GM12878 (cell line): ENCODE measurements at regions not wholly inside any gene's neighbourhood (a gene's known extent, or its start where the extent isn't known, plus 50 kb on each side); places are given as distances from the start of the nearest gene placed in this dataset.
A peak's percentile ranks its signal among the peaks of the same experiment; 100 is the strongest.

ENCODE experiments used
- ATAC-seq: fragments of 200-7000 bp; cut with Tn5 transposase; 3 replicates; pipeline ENCODE4 v1.9.1; 2020; ENCODE audit warnings: mild to moderate bottlenecking, moderate library complexity
- BruUV-seq: library from RNA; stranded (reverse); fragments of 400-500 nt; replicated peaks from 2 replicates; lab custom pipeline; 2021; lab: Mats Ljungman, UMichigan
- CTCF ChIA-PET: fragments of 300-600 bp; sonication (Branson Sonifier 250); formaldehyde crosslinking; extraction: SDS; loops from one replicate; lab custom pipeline; 2021; ENCODE audit warnings: inconsistent platforms; lab: Yijun Ruan, JAX
- POLR2A ChIA-PET: fragments of 350-600 bp; formaldehyde crosslinking; extraction: SDS; loops from one replicate; lab custom pipeline; 2021; ENCODE audit warnings: inconsistent platforms; lab: Charles Lee
- RAD21 ChIA-PET: fragments of 300-600 bp; sonication (Branson Sonifier 250); formaldehyde crosslinking; loops from one replicate; lab custom pipeline; 2023; ENCODE audit warnings: antibody characterized with exemption; ENCODE audit not compliant: unreplicated experiment; lab: Charles Lee
- SMC1A ChIA-PET: fragments of 300-600 bp; sonication (Branson Sonifier 250); formaldehyde crosslinking; loops from one replicate; lab custom pipeline; 2023; ENCODE audit not compliant: unreplicated experiment, uncharacterized antibody; lab: Charles Lee
- DNase-seq: peaks from one replicate; pipeline ENCODE4 v3.0.0-alpha.2; 2011; ENCODE audit warnings: low read depth, low spot score
- FAIRE-seq: peaks from 3 replicates; lab custom pipeline; 2011; peaks lifted over from hg19 to GRCh38; lab: Jason Lieb, UNC
- H2AFZ ChIP-seq: 2 replicates; pipeline ENCODE4 v1.6.0; 2011; ENCODE audit warnings: low read depth, low read length, control low read depth; ENCODE audit not compliant: control insufficient read depth
- H3K27ac ChIP-seq: 2 replicates; pipeline ENCODE4 v1.5.1; 2011; ENCODE audit warnings: control low read depth; ENCODE audit not compliant: control insufficient read depth, insufficient read depth
- H3K27me3 ChIP-seq, 2 experiments: replicated peaks in 1 of 2; 2 replicates each; pipeline versions ENCODE4 v1.6.0 to v1.6.1; 2011; ENCODE audit warnings: low read length in 1 of 2; ENCODE audit not compliant: control insufficient read depth in 2 of 2, insufficient read depth in 2 of 2
- H3K36me3 ChIP-seq, 2 experiments: 2 replicates each; pipeline ENCODE4 v1.5.1; 2011; ENCODE audit warnings: low read length in 1 of 2; ENCODE audit not compliant: control insufficient read depth in 2 of 2, insufficient read depth in 2 of 2
- H3K4me1 ChIP-seq: 2 replicates; pipeline ENCODE4 v1.6.1; 2011; ENCODE audit warnings: mild to moderate bottlenecking, low read length, moderate library complexity, mixed read lengths; ENCODE audit not compliant: control insufficient read depth, insufficient read depth
- H3K4me2 ChIP-seq: 2 replicates; pipeline ENCODE4 v1.6.0; 2011; ENCODE audit warnings: control low read depth; ENCODE audit not compliant: control insufficient read depth, insufficient read depth
- H3K4me3 ChIP-seq: fragments of 200-600 bp; sonication (generic); 2 replicates; pipeline ENCODE4 v1.5.1; 2016
- H3K79me2 ChIP-seq: 2 replicates; pipeline ENCODE4 v1.6.0; 2011; ENCODE audit warnings: low read length; ENCODE audit not compliant: control insufficient read depth, insufficient read depth
- H3K9ac ChIP-seq: 2 replicates; pipeline ENCODE4 v1.8.0; 2011; ENCODE audit warnings: low read length, control low read depth, mixed read lengths; ENCODE audit not compliant: control insufficient read depth, insufficient read depth
- H3K9me3 ChIP-seq: replicated peaks from 3 replicates; pipeline ENCODE4 v1.5.1; 2011; ENCODE audit warnings: mild to moderate bottlenecking, low read length; ENCODE audit not compliant: control insufficient read depth, insufficient read depth
- H4K20me1 ChIP-seq: 2 replicates; pipeline ENCODE4 v1.6.0; 2011; ENCODE audit not compliant: control insufficient read depth, insufficient read depth
- BCL11A ChIP-seq: IDR thresholded peaks from 2 replicates; pipeline ENCODE4 v1.6.1; 2011; ENCODE audit warnings: low read depth, low read length
- BMI1 ChIP-seq: fragments of 450-650 bp; IDR thresholded peaks from 2 replicates; pipeline ENCODE4 v1.6.1; 2016; ENCODE audit warnings: mild to moderate bottlenecking, moderate library complexity, borderline replicate concordance
- CBX5 ChIP-seq: sonication (generic); IDR thresholded peaks from 2 replicates; pipeline ENCODE4 v1.6.1; 2016; ENCODE audit warnings: low read depth, moderate library complexity, mild to moderate bottlenecking, inconsistent platforms
- CHD1 ChIP-seq: IDR thresholded peaks from 2 replicates; pipeline ENCODE4 v1.6.1; 2012; ENCODE audit warnings: low read depth, low read length, improper control_type of control experiment
- E2F8 ChIP-seq: fragments of 450-650 bp; IDR thresholded peaks from 2 replicates; pipeline ENCODE4 v1.6.1; 2018; ENCODE audit warnings: mild to moderate bottlenecking, low read depth, moderate library complexity; ENCODE audit not compliant: partially characterized antibody
- EGR1 ChIP-seq, 2 experiments: IDR thresholded peaks; 1 replicate in 1 of 2; 2 replicates in 1 of 2; pipeline ENCODE4 v1.6.1; 2011 to 2012; ENCODE audit warnings: low read depth in 2 of 2, low read length in 2 of 2, borderline replicate concordance in 1 of 2, mild to moderate bottlenecking in 1 of 2, moderate library complexity in 1 of 2
- GABPA ChIP-seq: IDR thresholded peaks from 2 replicates; pipeline ENCODE4 v1.6.1; 2014; ENCODE audit warnings: antibody characterized with exemption, low read depth, mild to moderate bottlenecking, inconsistent platforms
- HDAC6 ChIP-seq: fragments of 200-600 bp; sonication (generic); IDR thresholded peaks from one replicate; pipeline ENCODE4 v1.8.0; 2017; ENCODE audit warnings: antibody characterized with exemption; ENCODE audit not compliant: unreplicated experiment
- KLF5 ChIP-seq: fragments of 450-650 bp; IDR thresholded peaks from 2 replicates; pipeline ENCODE4 v1.6.1; 2014; ENCODE audit warnings: mild to moderate bottlenecking; ENCODE audit not compliant: partially characterized antibody
- MEF2B ChIP-seq: fragments of 450-650 bp; IDR thresholded peaks from 2 replicates; pipeline ENCODE4 v1.6.1; 2018; ENCODE audit warnings: mild to moderate bottlenecking, moderate library complexity; ENCODE audit not compliant: partially characterized antibody, poor library complexity, severe bottlenecking
- PAX8 ChIP-seq: fragments of 450-650 bp; IDR thresholded peaks from 2 replicates; pipeline ENCODE4 v1.6.1; 2017; ENCODE audit warnings: mild to moderate bottlenecking, moderate library complexity
- PBX3 ChIP-seq: IDR thresholded peaks from 2 replicates; pipeline ENCODE4 v1.6.1; 2011; ENCODE audit warnings: mild to moderate bottlenecking, low read depth, low read length, moderate library complexity; ENCODE audit not compliant: insufficient replicate concordance
- RFX5 ChIP-seq: IDR thresholded peaks from 2 replicates; pipeline ENCODE4 v1.6.1; 2011; ENCODE audit warnings: low read depth, low read length, improper control_type of control experiment
- SIX5 ChIP-seq: IDR thresholded peaks from 2 replicates; pipeline ENCODE4 v1.6.1; 2011; ENCODE audit warnings: mild to moderate bottlenecking, low read depth, low read length, moderate library complexity; ENCODE audit not compliant: severe bottlenecking
- SMARCA5 ChIP-seq: fragments of 450-650 bp; IDR thresholded peaks from 2 replicates; pipeline ENCODE4 v1.6.1; 2017; ENCODE audit warnings: mild to moderate bottlenecking
- WGBS: methylation state at CpG from one replicate; pipeline ENCODE4 v1.1.6; 2016; ENCODE audit warnings: low lambda C conversion rate; ENCODE audit not compliant: insufficient replicate concordance, insufficient coverage; ENCODE audit errors: missing lambda C conversion rate; 5-methylcytosine and 5-hydroxymethylcytosine counted together
- in situ Hi-C: fragments of 300-500 bp; cut with MboI; formaldehyde crosslinking; loops from 9 replicates; pipeline ENCODE4 v1.14.3; 2018; ENCODE audit warnings: mixed read lengths
- intact Hi-C: fragments of 100-400 bp; cut with micrococcal nuclease; formaldehyde crosslinking; loops from one replicate; pipeline ENCODE4 v1.14.2; 2022; ENCODE audit not compliant: unreplicated experiment
- TF ChIP-seq, protein P1 (sequence below): fragments of 150-350 bp; IDR thresholded peaks from 2 replicates; pipeline ENCODE4 v1.6.1; 2014; ENCODE audit warnings: mild to moderate bottlenecking, low read depth, low read length
- TF ChIP-seq, protein P2 (sequence below): IDR thresholded peaks from 2 replicates; pipeline ENCODE4 v1.6.1; 2011; ENCODE audit warnings: low read depth, low read length, improper control_type of control experiment, borderline replicate concordance

DNA sequence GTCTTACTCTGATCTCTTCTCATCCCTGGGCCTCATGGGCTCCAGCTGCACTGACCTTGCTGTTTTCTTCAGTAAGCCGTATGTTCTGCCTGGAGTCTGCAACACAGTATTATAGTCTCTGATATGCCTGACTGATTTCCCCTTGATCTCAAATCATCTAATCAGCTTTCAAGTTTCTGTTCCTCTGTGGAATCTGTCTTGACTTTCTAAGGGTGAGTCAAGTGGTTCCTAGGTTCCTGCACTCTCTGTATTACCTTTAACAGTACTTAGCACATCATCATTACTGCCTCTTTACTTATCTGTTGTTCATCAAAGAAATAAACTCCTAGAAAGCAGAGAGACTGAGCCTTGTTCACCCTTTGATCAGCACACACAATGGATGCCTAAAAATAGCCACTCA is 350.7 kb downstream of the LMO7 start (continued):
- TF ChIP-seq, protein P1, sequence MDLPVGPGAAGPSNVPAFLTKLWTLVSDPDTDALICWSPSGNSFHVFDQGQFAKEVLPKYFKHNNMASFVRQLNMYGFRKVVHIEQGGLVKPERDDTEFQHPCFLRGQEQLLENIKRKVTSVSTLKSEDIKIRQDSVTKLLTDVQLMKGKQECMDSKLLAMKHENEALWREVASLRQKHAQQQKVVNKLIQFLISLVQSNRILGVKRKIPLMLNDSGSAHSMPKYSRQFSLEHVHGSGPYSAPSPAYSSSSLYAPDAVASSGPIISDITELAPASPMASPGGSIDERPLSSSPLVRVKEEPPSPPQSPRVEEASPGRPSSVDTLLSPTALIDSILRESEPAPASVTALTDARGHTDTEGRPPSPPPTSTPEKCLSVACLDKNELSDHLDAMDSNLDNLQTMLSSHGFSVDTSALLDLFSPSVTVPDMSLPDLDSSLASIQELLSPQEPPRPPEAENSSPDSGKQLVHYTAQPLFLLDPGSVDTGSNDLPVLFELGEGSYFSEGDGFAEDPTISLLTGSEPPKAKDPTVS = no peak
- no peak for TF ChIP-seq SIX5
- no peak for TF ChIP-seq RFX5
- TF ChIP-seq BCL11A = peak; percentile 35; the same call in 1 of the 2 replicates
- TF ChIP-seq KLF5 = no peak
- TF ChIP-seq EGR1 (IDR thresholded peaks at IDR 0.05; ENCODE audit: borderline replicate concordance in 1 of 2, low read depth in 2 of 2, low read length in 2 of 2) = no peak
- TF ChIP-seq PAX8 = no peak

DNA sequence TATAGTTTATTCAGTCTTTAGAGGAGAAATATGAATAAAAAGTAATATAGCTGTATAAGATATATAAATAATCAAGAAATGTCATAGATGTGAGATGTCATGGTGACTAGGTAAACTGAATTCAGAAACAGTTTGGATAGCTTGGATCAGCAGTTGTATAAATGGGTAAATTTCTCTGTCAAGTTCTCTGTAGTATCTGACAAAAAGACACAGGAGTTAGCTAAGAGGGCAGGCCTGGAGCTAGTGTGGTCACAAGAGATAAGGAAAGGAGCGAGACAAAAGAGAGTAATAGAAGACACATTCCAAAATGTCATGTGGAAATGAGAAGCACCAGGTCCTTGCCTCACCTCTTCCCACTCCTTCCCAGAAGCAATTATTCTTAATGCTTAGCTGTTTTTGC is 349.0 kb downstream of the LMO7 start:
- H3K9me3 ChIP-seq = no peaks in the 10 kb centered on the region
- FAIRE-seq = no peak
- H4K20me1 ChIP-seq = no peaks in the 10 kb centered on the region
- BruUV-seq = no TSS peak
- ATAC-seq = no peak
- WGBS = 5% methylated on average over 1 of the region's 1 CpG
- no peaks in the 10 kb centered on the region for H3K4me1 ChIP-seq
- no peak for DNase-seq
- H3K36me3 ChIP-seq = no peaks in the 10 kb centered on the region
- no peak overlapping the region for H3K4me3 ChIP-seq
- intact Hi-C loops (no loop called here), in situ Hi-C loops (no loop called here)
- H3K27ac ChIP-seq = no peak overlapping the region
- POLR2A ChIA-PET = no interaction called here
- no peaks in the 10 kb centered on the region for H3K27me3 ChIP-seq
- H3K9ac ChIP-seq = no peak overlapping the region
- H3K79me2 ChIP-seq = no peaks in the 10 kb centered on the region
- RAD21 ChIA-PET = no interaction called here
- H2AFZ ChIP-seq = no peak overlapping the region
- SMC1A ChIA-PET = interaction anchor here (0.7 to 1.3 kb wide), 6 partner anchors 10 to 287 kb away, joined by 3 to 4 read pairs (median 3); no protein-coding TSS in a partner anchor
- CTCF ChIA-PET = interaction anchor here (0.8 to 2.3 kb wide), 5 partner anchors 16 to 116 kb away, joined by 3 to 6 read pairs (median 3); no protein-coding TSS in a partner anchor
- no peak overlapping the region for H3K4me2 ChIP-seq
- TF ChIP-seq RFX5 (no peak), GABPA (no peak), MEF2B (no peak), CBX5 (no peak), CHD1 (no peak), HDAC6 (no peak), E2F8 (no peak), PBX3 (no peak), SMARCA5 (no peak), BMI1 (no peak)
- TF ChIP-seq, protein P2, sequence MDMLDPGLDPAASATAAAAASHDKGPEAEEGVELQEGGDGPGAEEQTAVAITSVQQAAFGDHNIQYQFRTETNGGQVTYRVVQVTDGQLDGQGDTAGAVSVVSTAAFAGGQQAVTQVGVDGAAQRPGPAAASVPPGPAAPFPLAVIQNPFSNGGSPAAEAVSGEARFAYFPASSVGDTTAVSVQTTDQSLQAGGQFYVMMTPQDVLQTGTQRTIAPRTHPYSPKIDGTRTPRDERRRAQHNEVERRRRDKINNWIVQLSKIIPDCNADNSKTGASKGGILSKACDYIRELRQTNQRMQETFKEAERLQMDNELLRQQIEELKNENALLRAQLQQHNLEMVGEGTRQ = no peak
